ENCODE measurements at regions not wholly inside any gene's neighbourhood (a gene's known extent, or its start where the extent isn't known, plus 50 kb on each side); places are given as distances from the start of the nearest gene placed in this dataset.

GRCh38 chr4:11209826-11210225 lies 218.9 kb downstream of the HS3ST1 start:
- Histone ChIP-seq H3K4me1 (ENCODE audit: insufficient read depth, low read length, severe bottlenecking) (no peaks in the 10 kb centered on the region), H2AFZ (ENCODE audit: low read length) (no peak overlapping the region), H3K79me2 (ENCODE audit: insufficient read depth, low read length) (no peaks in the 10 kb centered on the region), H3F3A (ENCODE audit: insufficient read depth, low read length) (no peaks in the 10 kb centered on the region), H3K9me2 (ENCODE audit: low read depth, low read length) (no peaks in the 10 kb centered on the region), H3K27ac (ENCODE audit: low read depth, low read length, poor library complexity, severe bottlenecking) (no peak overlapping the region), H3K27me3 (ENCODE audit: insufficient read depth, low read length) (no peaks in the 10 kb centered on the region), H3K36me3 (ENCODE audit: insufficient read depth, low read length) (no peaks in the 10 kb centered on the region), H3K9me3 (ENCODE audit: low read length) (no peaks in the 10 kb centered on the region), H3K4me2 (ENCODE audit: low read length) (no peak overlapping the region), H4K20me1 (ENCODE audit: insufficient read depth, low read length) (no peaks in the 10 kb centered on the region), H3K9ac (ENCODE audit: low read length) (no peak overlapping the region), H3K4me3 (ENCODE audit: low read depth, low read length, poor library complexity, severe bottlenecking) (no peak overlapping the region)
- no peak for TF ChIP-seq EZH2 (IDR thresholded peaks at IDR 0.05; ENCODE audit: borderline replicate concordance, low read length)
- TF ChIP-seq CTCF (IDR thresholded peaks at IDR 0.05; ENCODE audit: low read length), result no peak

GRCh38 chr4:11201256-11201655 lies 227.4 kb downstream of the HS3ST1 start:
- TF ChIP-seq CTCF (IDR thresholded peaks at IDR 0.05; ENCODE audit: low read length) (no peak), EZH2 (IDR thresholded peaks at IDR 0.05; ENCODE audit: borderline replicate concordance, low read length) (no peak)

GRCh38 chr4:11198516-11199305 lies 230.0 kb downstream of the HS3ST1 start:
- H3K9me3 ChIP-seq (ENCODE audit: low read length), result no peaks in the 10 kb centered on the region
- no peaks in the 10 kb centered on the region for H3K9me2 ChIP-seq (ENCODE audit: low read depth, low read length)
- no peak for TF ChIP-seq CTCF (IDR thresholded peaks at IDR 0.05; ENCODE audit: low read length)
- TF ChIP-seq EZH2 (IDR thresholded peaks at IDR 0.05; ENCODE audit: borderline replicate concordance, low read length), result no peak
- H4K20me1 ChIP-seq (ENCODE audit: insufficient read depth, low read length), result no peaks in the 10 kb centered on the region
- no peaks in the 10 kb centered on the region for H3K36me3 ChIP-seq (ENCODE audit: insufficient read depth, low read length)
- H3K4me2 ChIP-seq (ENCODE audit: low read length), result no peak overlapping the region
- no peak overlapping the region for H3K27ac ChIP-seq (ENCODE audit: low read depth, low read length, poor library complexity, severe bottlenecking)
- H3K79me2 ChIP-seq (ENCODE audit: insufficient read depth, low read length), result no peaks in the 10 kb centered on the region
- H3K27me3 ChIP-seq (ENCODE audit: insufficient read depth, low read length), result no peaks in the 10 kb centered on the region
- no peak overlapping the region for H2AFZ ChIP-seq (ENCODE audit: low read length)
- H3K4me1 ChIP-seq (ENCODE audit: insufficient read depth, low read length, severe bottlenecking), result no peaks in the 10 kb centered on the region
- H3F3A ChIP-seq (ENCODE audit: insufficient read depth, low read length), result no peaks in the 10 kb centered on the region
- H3K4me3 ChIP-seq (ENCODE audit: low read depth, low read length, poor library complexity, severe bottlenecking), result no peak overlapping the region
- no peak overlapping the region for H3K9ac ChIP-seq (ENCODE audit: low read length)

More at GRCh38 chr4:11201256-11201655, 227.4 kb downstream of the HS3ST1 start:
- H3K79me2 ChIP-seq (ENCODE audit: insufficient read depth, low read length), result no peaks in the 10 kb centered on the region
- no peaks in the 10 kb centered on the region for H3K9me2 ChIP-seq (ENCODE audit: low read depth, low read length)
- H4K20me1 ChIP-seq (ENCODE audit: insufficient read depth, low read length), result no peaks in the 10 kb centered on the region
- H3K27ac ChIP-seq (ENCODE audit: low read depth, low read length, poor library complexity, severe bottlenecking), result no peak overlapping the region
- H3K4me2 ChIP-seq (ENCODE audit: low read length), result no peak overlapping the region
- H2AFZ ChIP-seq (ENCODE audit: low read length), result no peak overlapping the region
- H3K9ac ChIP-seq (ENCODE audit: low read length), result no peak overlapping the region
- H3K4me1 ChIP-seq (ENCODE audit: insufficient read depth, low read length, severe bottlenecking), result no peaks in the 10 kb centered on the region
- H3K4me3 ChIP-seq (ENCODE audit: low read depth, low read length, poor library complexity, severe bottlenecking), result no peak overlapping the region
- no peaks in the 10 kb centered on the region for H3K9me3 ChIP-seq (ENCODE audit: low read length)
- H3K27me3 ChIP-seq (ENCODE audit: insufficient read depth, low read length), result no peaks in the 10 kb centered on the region
- no peaks in the 10 kb centered on the region for H3F3A ChIP-seq (ENCODE audit: insufficient read depth, low read length)
- no peaks in the 10 kb centered on the region for H3K36me3 ChIP-seq (ENCODE audit: insufficient read depth, low read length)

Measured in OCI-LY1 (cell line).